RWPE1 (cell line): ENCODE measurements at regions not wholly inside any gene's neighbourhood (a gene's known extent, or its start where the extent isn't known, plus 50 kb on each side); places are given as distances from the start of the nearest gene placed in this dataset.
"Not testable (repeated sequence)": the region's sequence is repeated elsewhere in the genome, so short reads cannot be mapped to it uniquely, and the experiment has no call there.

ENCODE experiments used
- CTCF ChIA-PET: fragments of 350-600 bp; sonication (Branson Sonifier 250); formaldehyde crosslinking; extraction: SDS; loops from one replicate; lab custom pipeline; 2021; lab: Yijun Ruan, JAX
- POLR2A ChIA-PET: fragments of 400-600 bp; formaldehyde crosslinking; extraction: SDS; loops from one replicate; lab custom pipeline; 2020; ENCODE audit warnings: antibody characterized with exemption; ENCODE audit not compliant: low non-redundant PET; lab: Yijun Ruan, JAX
- DNase-seq: peaks from one replicate; pipeline ENCODE4 v3.0.0; 2012; ENCODE audit warnings: low spot score
- H3K27ac ChIP-seq: fragments of 450-650 bp; 2 replicates; pipeline ENCODE4 v1.5.1; 2017
- TF ChIP-seq, protein P1 (sequence below): fragments of 450-650 bp; conservative IDR thresholded peaks from 2 replicates; pipeline ENCODE4 v1.5.1; 2017; ENCODE audit warnings: low read depth, mild to moderate bottlenecking

DNA sequence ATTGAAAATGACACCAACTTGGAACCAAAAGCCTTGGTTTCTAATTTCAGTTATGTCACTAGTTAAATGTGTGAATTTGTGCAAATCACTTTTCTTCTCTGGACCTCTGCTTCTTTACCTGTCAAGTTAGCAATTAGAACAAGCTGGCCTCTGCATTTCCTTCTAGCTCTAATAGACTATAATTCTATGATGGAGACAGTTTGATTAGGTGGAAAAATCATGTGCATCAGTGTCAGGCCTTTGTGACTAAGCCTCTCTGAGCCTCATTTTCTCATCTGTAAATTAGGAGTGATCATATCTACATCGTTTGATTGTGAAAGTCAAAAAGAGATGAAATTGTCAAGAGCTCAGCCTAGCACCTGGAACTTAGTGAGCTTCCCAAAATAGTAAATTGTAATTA lies 712.9 kb downstream of the MECOM start:
- DNase-seq: no peak
- POLR2A ChIA-PET: no interaction called here
- no peak overlapping the region for H3K27ac ChIP-seq
- TF ChIP-seq, protein P1, sequence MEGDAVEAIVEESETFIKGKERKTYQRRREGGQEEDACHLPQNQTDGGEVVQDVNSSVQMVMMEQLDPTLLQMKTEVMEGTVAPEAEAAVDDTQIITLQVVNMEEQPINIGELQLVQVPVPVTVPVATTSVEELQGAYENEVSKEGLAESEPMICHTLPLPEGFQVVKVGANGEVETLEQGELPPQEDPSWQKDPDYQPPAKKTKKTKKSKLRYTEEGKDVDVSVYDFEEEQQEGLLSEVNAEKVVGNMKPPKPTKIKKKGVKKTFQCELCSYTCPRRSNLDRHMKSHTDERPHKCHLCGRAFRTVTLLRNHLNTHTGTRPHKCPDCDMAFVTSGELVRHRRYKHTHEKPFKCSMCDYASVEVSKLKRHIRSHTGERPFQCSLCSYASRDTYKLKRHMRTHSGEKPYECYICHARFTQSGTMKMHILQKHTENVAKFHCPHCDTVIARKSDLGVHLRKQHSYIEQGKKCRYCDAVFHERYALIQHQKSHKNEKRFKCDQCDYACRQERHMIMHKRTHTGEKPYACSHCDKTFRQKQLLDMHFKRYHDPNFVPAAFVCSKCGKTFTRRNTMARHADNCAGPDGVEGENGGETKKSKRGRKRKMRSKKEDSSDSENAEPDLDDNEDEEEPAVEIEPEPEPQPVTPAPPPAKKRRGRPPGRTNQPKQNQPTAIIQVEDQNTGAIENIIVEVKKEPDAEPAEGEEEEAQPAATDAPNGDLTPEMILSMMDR: no peak
- CTCF ChIA-PET: no interaction called here

DNA sequence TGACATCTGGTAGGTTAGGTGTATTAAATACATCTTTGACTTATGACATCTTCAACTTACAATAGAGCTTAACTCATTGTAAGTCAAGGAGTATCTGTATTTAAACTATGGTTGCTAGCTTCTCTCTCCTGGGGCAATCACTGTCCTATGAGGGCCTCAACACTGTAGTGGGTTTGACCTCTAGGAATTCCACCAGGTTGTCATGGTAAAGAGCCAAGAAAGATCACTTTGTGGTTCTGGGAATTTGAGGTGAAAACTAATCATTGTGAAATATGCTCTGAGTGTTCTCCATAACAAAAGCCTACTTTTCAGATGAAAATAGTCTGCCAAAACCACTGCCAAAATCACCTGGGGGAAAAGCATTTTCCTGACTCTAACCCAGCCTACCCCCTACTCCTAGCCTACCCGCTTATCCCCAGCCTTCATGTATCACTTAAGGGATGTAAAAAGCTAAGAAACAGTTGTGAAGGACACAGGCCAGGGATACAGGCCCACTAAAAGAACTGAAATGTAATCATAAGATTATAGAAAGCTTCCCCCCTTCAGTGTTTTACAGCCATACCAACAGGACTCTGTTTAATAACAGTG lies 723.8 kb downstream of the MECOM start:
- ChIA-PET POLR2A (no interaction called here), CTCF (no interaction called here)
- DNase-seq: no peak
- TF ChIP-seq, protein P1: no peak
- H3K27ac ChIP-seq: no peak overlapping the region

DNA sequence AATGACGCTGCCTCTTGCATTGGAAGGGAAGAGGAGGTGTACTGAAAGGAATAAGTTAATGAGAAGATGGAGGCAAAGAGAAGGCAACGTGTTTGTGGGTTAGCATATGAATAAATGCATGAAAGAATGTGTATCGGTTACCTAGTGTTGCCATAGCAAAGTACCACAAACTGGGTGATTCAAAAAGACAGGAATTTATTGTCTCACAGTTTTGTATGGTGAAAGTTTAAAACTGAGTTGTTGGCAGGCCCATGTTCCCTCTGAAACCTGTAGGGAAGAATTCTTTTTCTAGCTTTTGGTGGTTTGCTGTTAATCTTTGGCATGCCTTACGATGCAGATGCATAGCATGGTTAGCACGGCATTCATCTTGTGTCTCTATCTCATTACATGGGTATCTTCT lies 729.9 kb downstream of the MECOM start:
- ChIA-PET POLR2A (no interaction called here), CTCF (no interaction called here)
- no peak overlapping the region for H3K27ac ChIP-seq
- TF ChIP-seq, protein P1: no peak
- DNase-seq: no peak

DNA sequence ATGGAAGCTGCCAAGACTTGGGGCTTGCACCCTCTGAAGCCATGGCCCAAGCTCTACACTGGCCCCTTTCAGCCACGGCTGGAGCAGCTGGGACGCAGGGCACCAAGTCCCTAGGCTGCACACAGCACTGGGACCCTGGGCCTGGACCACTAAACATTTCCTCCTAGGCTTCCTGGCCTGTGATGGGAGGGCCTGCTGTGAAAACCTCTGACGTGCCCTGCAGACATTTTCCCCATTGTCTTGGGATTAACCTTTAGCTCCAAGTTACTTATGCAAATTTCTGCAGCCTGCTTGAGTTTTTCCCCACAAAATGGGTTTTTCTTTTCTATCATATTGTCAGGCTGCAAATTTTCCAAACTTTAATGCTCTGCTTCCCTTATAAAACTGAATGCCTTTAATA lies 733.5 kb downstream of the MECOM start:
- CTCF ChIA-PET, H3K27ac ChIP-seq, POLR2A ChIA-PET, DNase-seq: not testable (repeated sequence)

GRCh38 chr3:168926426-168926825 lies 737.1 kb downstream of the MECOM start:
- ChIA-PET POLR2A (no interaction called here), CTCF (no interaction called here)
- no peak overlapping the region for H3K27ac ChIP-seq
- DNase-seq: no peak
- TF ChIP-seq, protein P1: no peak

GRCh38 chr3:168925568-168925967 lies 737.9 kb downstream of the MECOM start:
- POLR2A ChIA-PET: no interaction called here
- no peak overlapping the region for H3K27ac ChIP-seq
- TF ChIP-seq, protein P1: no peak
- no peak for DNase-seq
- CTCF ChIA-PET: no interaction called here

DNA sequence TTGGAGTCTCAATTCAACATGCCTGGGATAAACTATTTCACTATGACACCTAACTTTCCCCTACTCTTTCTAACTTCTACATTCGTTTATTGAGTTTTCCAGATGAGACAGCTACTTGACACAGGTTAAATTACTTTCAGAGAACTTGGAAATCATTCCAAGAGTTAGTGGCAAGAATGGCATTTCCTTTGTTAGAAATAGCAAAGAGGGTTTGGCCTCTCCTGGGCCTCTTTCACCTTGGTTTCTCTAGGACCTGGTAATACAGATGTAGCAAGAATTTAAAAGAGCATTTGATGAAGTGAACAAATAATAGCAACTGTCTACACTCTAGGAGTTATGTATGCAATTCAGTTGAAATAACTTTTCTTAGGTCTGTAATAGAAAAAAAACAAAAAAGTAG lies 748.9 kb downstream of the MECOM start:
- CTCF ChIA-PET: no interaction called here
- TF ChIP-seq, protein P1: no peak
- POLR2A ChIA-PET: no interaction called here
- DNase-seq: peak; percentile 13
- H3K27ac ChIP-seq: no peak overlapping the region
